ACHN (cell line): ENCODE measurements at regions not wholly inside any gene's neighbourhood (a gene's known extent, or its start where the extent isn't known, plus 50 kb on each side); places are given as distances from the start of the nearest gene placed in this dataset.
"Not testable (repeated sequence)": the region's sequence is repeated elsewhere in the genome, so short reads cannot be mapped to it uniquely, and the experiment has no call there.

Experiments used
- DNase-seq: peaks from one replicate; pipeline ENCODE4 v3.0.0-alpha.2; 2015
- in situ Hi-C: cut with HindIII; loops from 2 replicates; pipeline ENCODE4 v1.10.0; 2017; ENCODE audit warnings: low sequenced_read_pairs, low pct_ligation_motif_present, low pct_unique_long_range_greater_than_20kb

- in situ Hi-C loops, result no loop called here
- DNase-seq, result no peak
These were observed 579.1 kb downstream of the KCTD12 start for GRCh38 chr13:76307142-76307541.

- no peak for DNase-seq
- in situ Hi-C loops, result no loop called here
These were observed 585.5 kb downstream of the KCTD12 start for GRCh38 chr13:76300688-76301087.

GRCh38 chr13:76297331-76297730, 588.9 kb downstream of the KCTD12 start:
- in situ Hi-C loops, result no loop called here
- DNase-seq, result no peak

- in situ Hi-C loops, result no loop called here
- no peak for DNase-seq
These were observed 589.5 kb downstream of the KCTD12 start for GRCh38 chr13:76296751-76297150.

GRCh38 chr13:76295020-76295419, 591.2 kb downstream of the KCTD12 start:
- in situ Hi-C loops, DNase-seq: not testable (repeated sequence)

GRCh38 chr13:76293751-76294150, 592.5 kb downstream of the KCTD12 start:
- no peak for DNase-seq
- in situ Hi-C loops, result no loop called here

- in situ Hi-C loops, result no loop called here
- peak; percentile 13 for DNase-seq
These were observed 592.9 kb downstream of the KCTD12 start for GRCh38 chr13:76293346-76293745.

GRCh38 chr13:76292726-76293125, 593.5 kb downstream of the KCTD12 start:
- in situ Hi-C loops, result no loop called here

GRCh38 chr13:76292031-76292430, 594.2 kb downstream of the KCTD12 start:
- in situ Hi-C loops, result no loop called here
- DNase-seq, result no peak

More at GRCh38 chr13:76292726-76293125, 593.5 kb downstream of the KCTD12 start:
- no peak for DNase-seq

- no peak for DNase-seq
- in situ Hi-C loops, result no loop called here
These were observed 596.6 kb downstream of the KCTD12 start for GRCh38 chr13:76289558-76289957.

- in situ Hi-C loops, result no loop called here
- no peak for DNase-seq
These were observed 600.0 kb downstream of the KCTD12 start for GRCh38 chr13:76286178-76286577.

GRCh38 chr13:76285463-76285862, 600.7 kb downstream of the KCTD12 start:
- in situ Hi-C loops, result no loop called here

GRCh38 chr13:76279766-76280165, 606.4 kb downstream of the KCTD12 start:
- in situ Hi-C loops, DNase-seq: not testable (repeated sequence)

More at GRCh38 chr13:76285463-76285862, 600.7 kb downstream of the KCTD12 start:
- DNase-seq, result no peak

GRCh38 chr13:76271728-76272232, 614.4 kb downstream of the KCTD12 start:
- DNase-seq, result no peak
- in situ Hi-C loops, result no loop called here

- in situ Hi-C loops, result not testable (repeated sequence)
These were observed 617.9 kb downstream of the KCTD12 start for GRCh38 chr13:76268307-76268706.

GRCh38 chr13:76267216-76267615, 619.0 kb downstream of the KCTD12 start:
- in situ Hi-C loops, result no loop called here
- DNase-seq, result no peak

More at GRCh38 chr13:76268307-76268706, 617.9 kb downstream of the KCTD12 start:
- not testable (repeated sequence) for DNase-seq

GRCh38 chr13:76266561-76266960, 619.6 kb downstream of the KCTD12 start:
- no peak for DNase-seq
- in situ Hi-C loops, result no loop called here

GRCh38 chr13:76250211-76250610, 614.1 kb downstream of the LMO7 start:
- no peak for DNase-seq
- in situ Hi-C loops, result no loop called here

GRCh38 chr13:76245920-76246319, 609.8 kb downstream of the LMO7 start:
- no peak for DNase-seq

GRCh38 chr13:76245211-76245610, 609.1 kb downstream of the LMO7 start:
- DNase-seq, result no peak

More at GRCh38 chr13:76245920-76246319, 609.8 kb downstream of the LMO7 start:
- in situ Hi-C loops, result no loop called here

GRCh38 chr13:76243120-76243519, 607.0 kb downstream of the LMO7 start:
- DNase-seq, in situ Hi-C loops: not testable (repeated sequence)

More at GRCh38 chr13:76245211-76245610, 609.1 kb downstream of the LMO7 start:
- in situ Hi-C loops, result no loop called here
